ENCODE measurements at regions not wholly inside any gene's neighbourhood (a gene's known extent, or its start where the extent isn't known, plus 50 kb on each side); places are given as distances from the start of the nearest gene placed in this dataset.
"Not testable (repeated sequence)": the region's sequence is repeated elsewhere in the genome, so short reads cannot be mapped to it uniquely, and the experiment has no call there.

DNA sequence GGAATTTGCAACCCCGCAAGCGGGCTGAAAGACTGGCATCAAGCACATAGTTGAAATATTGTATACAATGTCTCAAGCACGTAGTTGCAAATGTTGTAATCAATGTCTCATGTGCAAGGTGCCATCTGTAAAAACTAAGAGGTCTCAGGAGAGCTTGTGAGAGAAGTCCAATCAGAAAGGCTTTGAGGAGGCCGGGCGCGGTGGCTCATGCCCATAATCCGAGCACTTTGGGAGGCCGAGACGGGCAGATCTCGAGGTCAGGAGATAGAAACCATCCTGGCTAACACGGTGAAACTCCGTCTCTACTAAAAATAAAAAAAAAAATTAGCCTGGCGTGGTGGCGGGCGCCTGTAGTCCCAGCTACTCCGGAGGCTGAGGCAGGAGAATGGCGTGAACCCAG is 1414.7 kb downstream of the BRD1 start:
- TF ChIP-seq, protein P1, sequence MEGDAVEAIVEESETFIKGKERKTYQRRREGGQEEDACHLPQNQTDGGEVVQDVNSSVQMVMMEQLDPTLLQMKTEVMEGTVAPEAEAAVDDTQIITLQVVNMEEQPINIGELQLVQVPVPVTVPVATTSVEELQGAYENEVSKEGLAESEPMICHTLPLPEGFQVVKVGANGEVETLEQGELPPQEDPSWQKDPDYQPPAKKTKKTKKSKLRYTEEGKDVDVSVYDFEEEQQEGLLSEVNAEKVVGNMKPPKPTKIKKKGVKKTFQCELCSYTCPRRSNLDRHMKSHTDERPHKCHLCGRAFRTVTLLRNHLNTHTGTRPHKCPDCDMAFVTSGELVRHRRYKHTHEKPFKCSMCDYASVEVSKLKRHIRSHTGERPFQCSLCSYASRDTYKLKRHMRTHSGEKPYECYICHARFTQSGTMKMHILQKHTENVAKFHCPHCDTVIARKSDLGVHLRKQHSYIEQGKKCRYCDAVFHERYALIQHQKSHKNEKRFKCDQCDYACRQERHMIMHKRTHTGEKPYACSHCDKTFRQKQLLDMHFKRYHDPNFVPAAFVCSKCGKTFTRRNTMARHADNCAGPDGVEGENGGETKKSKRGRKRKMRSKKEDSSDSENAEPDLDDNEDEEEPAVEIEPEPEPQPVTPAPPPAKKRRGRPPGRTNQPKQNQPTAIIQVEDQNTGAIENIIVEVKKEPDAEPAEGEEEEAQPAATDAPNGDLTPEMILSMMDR (IDR thresholded peaks at IDR 0.05; ENCODE audit: low read length) = not testable (repeated sequence)
- not testable (repeated sequence) for TF ChIP-seq EZH2 (optimal IDR thresholded peaks at IDR 0.05; ENCODE audit: low read depth, low read length); EZH2phosphoT487 (IDR thresholded peaks at IDR 0.05; ENCODE audit: low read length)

Measured in MM.1S (cell line).